Putamen (tissue), 1 donor: ENCODE measurements at regions not wholly inside any gene's neighbourhood (a gene's known extent, or its start where the extent isn't known, plus 50 kb on each side); places are given as distances from the start of the nearest gene placed in this dataset.
"Not testable (repeated sequence)": the region's sequence is repeated elsewhere in the genome, so short reads cannot be mapped to it uniquely, and the experiment has no call there.

Source experiments
- DNase-seq: peaks from one replicate; pipeline ENCODE4 v3.0.0-alpha.2; 2016; ENCODE audit warnings: low spot score

DNA sequence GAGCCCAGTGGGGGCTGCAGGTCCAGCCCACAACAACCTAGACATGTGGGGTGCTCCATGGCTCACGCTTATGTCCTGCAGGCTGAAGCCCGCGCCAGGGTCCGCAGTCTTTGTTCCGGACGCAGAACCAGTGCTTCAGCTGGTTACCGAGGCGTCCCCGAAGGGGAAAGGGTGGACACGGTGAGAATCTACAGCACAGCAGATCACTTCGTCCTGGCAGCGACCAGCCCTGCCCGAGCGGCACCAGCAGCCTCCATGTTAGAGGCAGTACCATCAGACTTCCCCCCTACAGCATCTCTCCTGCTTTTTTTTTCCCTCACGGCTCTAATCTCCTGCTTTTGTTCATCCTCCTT, 1736.4 kb downstream of the TP53TG3F start:
- no peak for DNase-seq

DNA sequence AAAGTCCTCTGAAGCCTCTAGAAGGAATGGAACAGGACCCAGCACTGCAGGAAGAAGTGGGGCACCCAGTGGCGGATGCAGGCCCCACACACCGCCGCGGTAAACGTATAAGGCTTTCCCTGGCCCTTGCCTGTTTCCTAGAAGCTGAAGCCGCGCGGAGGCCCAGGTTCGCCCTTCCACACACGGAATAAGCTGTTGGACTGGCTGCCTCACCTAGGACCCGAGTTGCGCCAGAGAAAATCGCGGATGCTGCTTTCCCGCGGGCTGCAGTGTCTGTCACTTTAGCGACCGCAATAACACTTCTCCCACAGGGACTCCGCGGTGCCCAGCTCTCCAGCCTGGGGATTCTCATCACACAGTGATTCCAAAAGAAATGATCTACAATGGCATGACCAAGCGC, 1736.9 kb downstream of the TP53TG3F start:
- no peak for DNase-seq

DNA sequence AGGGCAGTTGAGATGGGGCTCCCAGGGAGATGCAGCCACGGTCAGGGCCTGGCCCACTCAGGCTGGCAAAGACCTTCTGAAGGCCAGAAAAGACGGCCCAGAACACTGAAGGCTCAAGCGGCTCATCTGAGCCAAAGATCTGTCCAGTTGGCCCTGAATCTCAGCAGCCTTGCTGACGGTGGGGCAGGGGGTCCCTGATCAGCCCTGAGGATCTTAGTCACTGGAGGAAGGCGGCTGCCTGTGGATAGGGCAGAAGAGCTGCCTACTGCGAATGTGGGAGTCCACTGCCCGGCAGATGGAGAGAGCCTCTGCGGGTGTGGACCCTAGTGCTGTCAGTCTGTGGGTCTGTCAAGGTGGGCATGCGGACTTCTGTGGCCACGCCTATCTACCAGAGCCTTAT, 1738.2 kb downstream of the TP53TG3F start:
- DNase-seq: no peak

DNA sequence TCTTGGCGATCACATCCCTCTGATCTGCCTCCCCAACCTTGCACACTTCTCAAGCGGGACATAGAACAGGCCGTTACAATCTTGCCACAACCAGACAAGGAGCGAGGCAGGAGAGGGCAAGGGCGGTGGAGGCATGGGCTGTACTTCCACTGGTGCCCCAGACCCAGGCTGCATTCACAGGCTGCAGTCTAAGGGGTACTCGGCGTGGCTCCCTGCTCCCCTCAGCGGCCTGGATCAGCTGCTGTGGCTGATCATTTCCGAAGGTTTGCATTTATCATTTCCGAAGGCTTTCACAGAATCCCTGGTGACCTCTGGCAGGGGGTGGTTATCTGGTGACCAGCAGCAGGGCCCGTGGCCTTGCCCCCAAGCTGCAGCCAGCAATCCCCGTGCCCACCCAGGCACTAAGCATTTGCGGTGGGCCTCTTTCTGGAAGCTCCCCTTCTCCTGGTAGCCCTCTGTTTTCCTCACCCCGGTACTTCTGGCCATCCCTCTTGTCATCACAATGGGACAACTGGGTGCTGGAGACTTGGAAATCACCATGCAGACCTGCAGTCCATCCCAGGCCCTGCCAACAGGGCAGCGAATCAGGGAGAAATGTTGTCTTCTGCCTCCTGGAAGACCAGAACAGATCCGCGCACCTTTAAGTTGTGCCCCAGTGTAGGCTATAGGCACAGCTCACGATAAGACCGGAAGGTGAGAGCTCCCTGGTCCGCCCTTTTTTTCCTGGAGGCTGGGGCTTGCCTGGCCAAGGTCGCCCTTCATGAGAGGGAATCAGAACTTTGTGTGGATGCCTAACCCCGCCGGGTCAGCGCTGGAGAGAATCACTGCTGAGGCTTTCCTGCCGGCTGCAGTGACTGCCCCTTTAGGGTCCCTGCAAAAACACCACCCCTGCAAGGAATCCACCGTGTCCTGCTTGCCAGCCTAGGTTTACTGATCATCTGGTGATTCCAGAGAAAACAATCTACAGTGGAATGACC, 1739.1 kb downstream of the TP53TG3F start:
- no peak for DNase-seq

DNA sequence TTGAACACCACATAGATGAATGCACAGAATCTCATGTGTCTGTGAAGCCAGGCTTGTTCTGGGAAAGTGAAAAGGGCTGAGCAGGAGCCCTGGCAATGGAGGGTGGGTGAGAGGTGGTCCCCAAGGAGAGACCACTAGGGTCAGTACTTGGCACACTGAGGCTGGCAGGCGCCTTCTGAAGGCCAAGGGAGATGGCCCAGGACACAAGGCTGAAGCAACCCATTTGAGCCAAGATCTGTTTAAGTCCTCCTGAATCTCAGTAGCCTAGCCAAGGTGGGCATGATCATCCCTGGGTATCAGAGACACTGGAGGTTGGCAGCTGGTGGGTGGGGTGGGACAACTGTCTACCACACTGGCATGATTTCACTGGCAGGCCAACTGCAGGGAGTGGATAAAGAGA, 1741.2 kb downstream of the TP53TG3F start:
- DNase-seq: no peak

DNA sequence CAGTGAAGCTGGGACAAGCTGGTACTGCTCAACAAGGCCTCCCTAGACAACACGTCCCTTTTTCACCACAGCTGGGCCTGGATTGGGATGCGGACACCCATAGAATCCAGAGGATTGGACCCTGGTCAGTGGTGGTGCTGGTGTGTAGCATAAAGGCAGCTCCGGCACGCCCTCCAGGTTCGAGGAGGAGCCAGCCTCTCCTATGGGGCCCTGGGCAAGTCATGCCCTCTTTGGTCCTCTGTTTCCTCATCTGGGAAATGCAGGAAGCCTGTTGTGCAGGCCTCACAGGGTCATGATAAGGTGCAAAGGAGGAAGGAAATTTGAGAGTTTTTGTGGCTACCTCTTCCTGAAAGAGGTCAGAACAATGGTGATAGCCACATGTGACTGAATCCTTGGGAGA, 1741.7 kb downstream of the TP53TG3F start:
- no peak for DNase-seq

DNA sequence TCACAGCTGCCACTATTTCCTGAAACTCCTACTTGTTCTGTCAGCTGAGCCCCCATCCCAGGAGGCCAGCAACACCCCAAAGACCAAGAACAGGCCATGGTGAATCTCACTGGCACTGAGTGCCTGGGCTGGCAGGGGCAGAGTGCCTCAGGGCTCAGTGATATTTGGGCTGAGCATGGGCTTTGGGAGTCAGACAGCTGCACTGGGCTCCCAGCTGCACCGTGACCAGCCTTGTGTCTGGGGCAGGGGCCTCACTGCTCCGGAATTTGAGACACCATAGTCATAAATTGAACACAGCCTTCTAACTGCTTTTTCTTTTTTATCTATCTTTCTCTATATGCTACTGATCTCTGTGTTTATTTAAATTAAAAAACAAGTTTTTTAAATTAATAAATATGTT, 1744.2 kb downstream of the TP53TG3F start:
- no peak for DNase-seq

DNA sequence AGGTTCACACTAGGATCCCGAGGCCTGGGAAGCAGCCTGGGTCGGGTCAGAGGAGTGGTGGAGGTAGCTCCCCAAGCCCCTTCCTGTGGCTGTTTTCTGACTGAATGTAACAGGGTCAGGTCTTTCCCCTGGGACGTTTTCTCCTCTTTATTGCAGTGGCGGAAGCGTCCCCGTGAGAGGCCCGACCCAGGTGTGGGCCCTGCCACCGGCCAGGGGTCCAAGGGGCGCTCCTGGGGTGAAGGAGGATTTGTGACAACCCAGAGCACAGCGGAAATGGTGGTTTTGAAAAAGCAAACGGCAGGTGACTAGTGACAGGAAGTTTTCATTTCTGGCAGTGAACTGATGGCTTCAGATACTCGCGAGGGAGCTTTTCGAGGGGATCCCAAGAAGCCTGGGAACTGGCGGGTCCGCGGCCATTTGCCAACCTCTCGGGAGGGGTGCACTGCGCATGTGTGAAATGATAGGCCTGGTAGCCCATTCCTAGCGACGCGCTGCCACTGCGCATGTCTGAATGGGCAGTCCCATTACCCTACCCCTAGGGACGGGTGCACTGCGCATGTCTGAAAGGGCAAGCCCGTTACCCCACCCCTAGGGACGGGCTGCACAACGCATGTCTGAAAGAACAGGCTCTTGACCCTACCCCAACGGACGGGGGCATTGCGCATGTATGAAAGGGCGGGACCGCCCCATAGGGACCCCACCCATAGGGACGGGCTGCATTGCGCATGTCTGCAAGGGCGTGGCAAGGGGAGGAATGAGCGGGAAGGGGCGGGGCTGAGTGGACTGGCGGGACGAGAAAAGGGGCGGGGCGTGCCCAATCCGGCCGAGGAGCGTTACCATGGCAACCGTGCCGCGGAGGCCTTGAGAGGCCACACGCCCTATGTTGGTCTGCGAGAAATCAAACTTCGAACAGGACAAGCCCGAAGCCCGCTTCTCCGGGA, 1747.9 kb downstream of the TP53TG3F start:
- DNase-seq: no peak

DNA sequence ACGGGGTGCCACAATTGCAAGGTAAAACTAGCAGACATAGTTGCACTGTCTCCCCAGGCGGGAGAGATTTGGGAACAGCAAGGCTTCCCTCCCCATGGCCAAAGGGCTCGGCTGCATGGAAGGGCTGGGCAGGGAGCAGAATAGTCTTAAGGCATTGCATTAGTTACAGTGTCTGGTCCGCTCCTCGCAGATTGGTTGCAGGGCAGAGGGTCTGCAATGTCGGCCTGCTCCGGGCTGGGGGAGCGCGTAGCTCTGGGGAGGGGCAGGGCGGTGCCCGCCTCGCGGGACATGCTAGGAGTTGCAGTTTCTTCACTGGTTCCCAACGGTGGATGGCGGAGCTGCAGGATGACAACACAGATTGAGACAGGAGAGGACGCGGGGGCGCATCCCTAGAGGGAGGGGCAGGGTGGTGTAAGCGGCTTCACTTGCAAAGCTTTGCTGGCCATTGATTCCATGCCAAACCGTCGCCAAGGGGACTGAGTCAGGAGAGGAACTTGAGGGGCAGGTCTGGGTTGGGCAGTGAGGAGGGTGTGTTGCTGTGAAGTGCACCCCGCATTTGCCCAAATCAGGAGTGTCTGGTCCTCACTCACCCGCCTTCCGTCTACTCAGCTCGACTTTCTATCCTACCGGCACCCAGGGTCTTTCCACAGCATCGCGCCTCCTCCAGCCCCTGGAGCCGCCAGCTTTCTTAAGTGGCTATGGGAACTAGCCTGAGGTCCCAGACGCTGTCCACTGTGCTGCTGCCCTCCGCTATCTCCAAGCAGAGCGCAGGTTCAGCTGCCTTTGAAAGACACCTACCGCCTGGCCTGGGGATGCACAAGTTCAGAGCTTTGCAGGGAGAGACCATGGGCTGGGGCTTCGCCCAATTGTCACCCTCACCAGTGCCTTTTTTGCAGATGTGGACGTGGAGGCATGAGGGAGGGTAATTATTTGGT, 1748.9 kb downstream of the TP53TG3F start:
- DNase-seq: no peak

DNA sequence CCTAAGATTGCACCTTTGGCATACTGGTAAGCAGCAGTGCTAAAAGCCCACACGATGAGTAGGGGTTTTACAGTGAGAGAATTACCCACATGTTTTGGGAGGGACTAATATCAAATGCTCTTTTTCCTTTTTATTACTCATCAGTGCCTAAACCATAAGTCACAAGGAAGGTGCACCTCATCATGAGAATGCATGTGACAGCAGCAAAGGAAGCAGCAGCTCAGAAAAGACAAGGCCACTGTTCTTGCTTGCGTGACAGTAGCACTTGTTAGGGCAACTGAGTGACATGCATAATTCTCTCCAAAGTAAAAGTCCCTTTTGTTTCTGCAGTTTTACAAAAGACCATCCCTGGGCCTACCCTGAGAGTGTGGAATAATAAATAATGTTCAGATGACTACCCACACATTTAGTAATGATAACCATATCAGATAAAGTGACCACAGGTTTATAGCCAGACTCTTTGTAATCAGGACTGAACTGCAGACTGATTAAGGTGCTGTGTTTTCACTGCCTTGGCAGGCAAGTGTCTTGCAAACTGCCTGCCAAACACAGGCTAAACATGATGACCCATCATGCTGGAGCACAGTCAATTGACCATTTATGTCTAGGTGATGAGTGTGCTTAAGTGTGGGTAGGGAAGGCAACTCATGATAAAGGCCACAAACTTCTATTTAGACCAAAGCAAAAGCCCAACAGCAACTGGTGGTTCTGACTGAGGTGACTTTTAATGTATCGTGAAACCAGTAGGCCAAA, 1751.4 kb downstream of the TP53TG3F start:
- DNase-seq: no peak

DNA sequence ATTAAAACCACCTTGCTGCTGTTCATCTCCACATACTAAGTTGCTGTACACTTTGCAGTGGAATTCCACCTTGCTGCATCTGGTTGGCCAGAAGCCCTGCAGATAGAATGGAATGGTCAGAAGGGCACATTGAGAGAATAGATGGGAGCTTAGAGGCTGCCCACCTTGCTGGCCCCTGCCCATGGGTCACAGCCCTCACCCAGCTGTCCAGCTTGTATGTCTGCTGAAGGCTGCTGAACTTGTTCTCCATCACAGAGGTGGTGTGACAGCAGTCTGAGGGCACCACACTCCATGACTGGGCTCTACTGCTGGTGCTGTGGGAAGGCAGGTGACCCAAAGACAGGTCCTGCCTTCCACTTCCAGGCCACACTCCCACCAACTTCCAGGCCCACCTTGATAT, 1755.4 kb downstream of the TP53TG3F start:
- DNase-seq: no peak

DNA sequence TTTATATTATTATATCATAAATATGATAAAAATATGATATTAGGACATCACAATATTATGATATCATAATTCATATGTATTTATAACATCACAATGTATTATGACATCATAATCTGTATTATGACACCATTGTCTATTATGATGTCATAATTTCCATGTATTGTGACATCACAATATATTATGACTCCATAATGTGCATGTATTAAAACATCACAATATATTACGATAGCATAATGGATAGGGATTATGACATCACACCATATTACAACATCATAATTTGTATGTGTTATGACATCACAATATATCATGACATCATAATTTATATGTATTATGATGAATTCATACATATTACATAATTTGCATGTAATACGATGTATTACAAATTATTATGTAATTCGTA, 1755.9 kb downstream of the TP53TG3F start:
- DNase-seq: no peak

DNA sequence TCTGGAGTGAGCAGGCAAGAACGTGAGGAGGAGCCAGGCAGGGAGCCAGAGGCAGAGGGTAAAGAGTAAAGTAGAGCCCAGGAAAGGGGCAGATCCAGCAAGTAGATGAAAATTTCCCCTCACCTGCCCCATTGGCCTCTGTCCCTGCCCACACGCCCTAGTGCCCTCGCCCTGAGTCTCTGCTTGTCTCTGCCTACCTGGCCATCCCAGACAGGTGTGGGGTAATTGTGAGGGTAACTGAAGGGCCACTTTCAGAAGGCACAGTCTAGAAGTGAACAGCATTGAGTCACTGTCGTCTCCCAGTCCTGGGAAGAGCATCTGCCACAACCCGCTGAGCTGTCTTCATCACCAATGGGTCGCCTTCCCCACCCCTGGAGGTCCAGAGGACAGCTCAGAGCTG, 1756.8 kb downstream of the TP53TG3F start:
- DNase-seq: not testable (repeated sequence)

DNA sequence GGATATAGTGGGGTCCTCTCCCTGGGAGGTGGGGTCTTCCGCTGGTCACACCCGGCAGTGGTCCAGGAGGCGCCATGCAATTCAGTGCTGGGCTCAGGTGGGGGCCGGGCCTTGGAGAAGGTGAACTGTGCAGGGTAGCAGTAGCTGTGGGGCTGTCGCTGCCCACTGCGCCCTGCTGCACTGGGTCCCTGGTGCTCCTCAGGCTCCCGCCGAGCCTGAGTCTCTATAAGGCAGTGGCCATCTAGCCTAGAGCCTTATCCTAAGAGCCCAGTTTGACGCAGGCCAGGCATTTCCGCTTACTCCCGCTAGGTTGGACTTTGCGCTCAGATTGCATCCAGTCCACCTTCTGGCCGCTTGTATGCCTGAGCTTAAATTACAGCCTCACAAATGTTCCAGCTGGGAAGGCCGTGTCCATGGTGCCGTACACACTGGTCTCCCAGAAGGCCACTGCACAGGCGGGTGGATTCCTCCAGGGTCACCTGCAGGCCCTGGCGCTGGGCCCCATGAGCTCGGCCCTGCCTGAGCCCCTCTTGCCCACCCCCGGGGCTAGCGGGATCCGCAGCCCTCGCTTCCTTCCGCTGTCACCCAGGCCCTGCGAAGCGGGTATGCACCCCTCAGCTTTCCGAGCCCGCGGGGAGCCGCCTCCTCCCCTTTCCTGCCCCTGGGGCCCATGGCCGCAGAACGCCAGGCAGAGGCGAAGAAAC, 1762.2 kb downstream of the TP53TG3F start:
- DNase-seq: no peak

DNA sequence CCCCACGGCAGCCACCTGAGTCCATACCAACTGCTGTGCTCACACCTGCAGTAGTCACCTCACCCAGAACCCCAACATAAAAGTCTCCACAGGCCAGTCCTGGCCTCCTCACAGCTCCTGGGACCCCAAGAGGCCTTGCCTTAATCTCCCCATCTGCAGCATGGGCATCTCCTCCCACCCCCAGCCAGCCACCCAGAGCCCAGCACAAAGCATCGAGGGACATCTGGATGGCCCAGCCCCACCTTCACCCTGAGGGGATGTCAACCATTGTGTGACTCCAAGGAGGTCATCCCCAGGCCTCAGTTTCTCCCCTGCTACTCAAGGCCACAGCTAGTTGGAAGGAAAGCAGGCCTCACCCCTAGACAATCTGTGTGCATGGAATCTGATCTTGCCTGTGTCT, 1775.3 kb downstream of the TP53TG3F start:
- no peak for DNase-seq

DNA sequence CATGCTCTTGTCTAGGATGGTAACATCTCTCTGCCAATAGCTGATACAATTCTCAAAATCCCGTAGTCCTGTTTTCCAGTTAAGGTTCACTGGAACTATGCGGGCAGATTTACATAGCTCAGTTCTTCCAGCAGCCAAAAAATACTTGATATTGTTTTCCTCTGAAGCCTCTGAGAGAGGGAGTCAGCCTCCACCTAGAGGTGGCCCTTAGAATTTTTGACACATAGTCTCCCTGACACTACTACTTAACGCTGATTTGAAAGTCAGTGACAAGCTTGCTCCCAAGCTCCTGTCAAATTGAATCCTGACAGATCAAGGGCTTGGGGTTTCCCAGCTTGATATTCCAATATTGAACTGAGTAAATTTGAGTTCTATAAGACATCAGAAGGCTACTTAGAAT, 1780.1 kb downstream of the TP53TG3F start:
- no peak for DNase-seq

DNA sequence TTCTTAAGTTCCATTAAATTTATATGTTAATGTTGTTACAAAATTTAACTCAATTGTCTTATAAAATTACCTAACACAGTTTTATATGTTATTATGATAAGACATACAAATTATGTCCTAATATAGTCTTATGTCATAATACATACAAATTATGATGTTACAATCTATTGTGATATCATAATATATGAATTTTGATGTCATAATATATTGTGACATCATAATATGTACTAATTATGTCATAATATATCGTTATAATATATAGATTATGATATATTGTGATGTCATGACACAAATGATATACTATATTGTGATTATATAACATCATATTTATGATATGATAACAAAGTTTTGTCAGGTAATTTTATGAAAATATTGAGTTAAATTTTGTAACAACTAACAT, 1789.6 kb downstream of the TP53TG3F start:
- DNase-seq: no peak

DNA sequence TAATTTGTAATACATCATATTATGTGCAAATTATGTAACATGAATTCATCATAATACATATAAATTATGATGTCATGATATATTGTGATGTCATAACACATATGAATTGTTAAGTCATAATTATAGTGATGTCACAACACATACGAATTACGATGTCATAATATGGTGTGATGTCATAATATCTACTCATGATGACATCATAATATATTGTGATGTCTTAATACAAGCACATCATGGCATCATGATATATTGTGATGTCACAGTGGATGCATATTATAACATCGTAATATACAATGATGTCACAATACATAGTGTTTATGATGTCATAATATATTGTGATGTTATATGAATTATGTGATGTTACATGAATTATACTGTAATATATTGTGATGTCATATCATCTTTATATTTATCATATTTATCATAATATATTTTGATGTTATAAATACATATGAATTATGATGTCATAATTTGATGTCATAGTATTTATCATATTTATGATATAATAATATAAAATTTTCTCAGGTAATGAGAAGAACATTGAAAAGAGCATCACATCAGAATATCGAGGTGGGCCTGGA, 1793.0 kb downstream of the TP53TG3F start:
- no peak for DNase-seq

DNA sequence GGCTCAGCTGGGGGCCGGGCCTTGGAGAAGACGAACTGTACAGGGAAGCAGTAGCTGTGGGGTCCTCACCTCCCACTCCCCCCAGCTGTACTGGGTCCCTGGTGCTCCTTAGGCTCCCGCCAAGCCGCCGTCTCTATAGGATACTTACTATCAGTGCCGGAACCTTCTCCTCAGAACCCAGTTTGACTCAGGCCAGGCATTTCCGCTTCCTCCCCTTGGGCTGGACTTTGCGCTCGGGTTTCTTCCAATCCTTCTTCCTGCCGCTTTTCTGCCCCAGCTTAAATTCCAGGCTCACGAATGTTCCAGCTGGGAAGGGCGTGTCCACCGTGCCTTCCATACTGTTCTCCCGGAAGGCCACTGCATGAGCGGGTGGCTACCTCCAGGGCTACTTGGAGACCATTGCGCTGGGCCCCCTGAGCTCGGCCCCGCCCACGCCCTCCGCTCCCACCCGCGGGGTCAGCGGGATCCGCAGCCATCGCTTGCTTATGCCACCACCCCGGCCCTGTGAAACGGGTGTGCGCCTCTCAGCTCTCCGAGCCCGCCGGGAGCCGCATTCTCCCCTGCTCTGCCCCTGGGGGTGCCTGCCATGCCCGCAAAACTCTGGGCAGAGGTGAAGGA, 1795.9 kb downstream of the TP53TG3F start:
- no peak for DNase-seq

DNA sequence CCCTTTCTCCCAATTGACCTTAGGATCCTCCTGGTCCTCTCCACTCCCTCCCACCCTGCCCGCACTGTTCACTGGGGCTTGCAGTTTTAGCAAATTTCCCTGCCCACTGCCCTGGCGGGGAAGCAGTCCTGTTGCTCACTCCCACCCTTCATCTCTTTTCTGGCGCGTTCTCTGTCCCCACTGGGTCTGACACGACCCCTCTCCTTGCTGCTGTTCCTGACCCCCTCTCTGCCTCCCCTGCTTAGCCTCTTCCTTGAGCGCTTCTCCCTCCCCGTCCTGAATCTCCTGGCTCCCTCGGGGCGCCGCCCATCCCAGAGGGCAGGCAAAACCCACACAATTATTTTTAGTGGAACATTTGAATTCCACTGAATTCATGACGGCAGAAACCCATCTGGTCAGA, 1796.4 kb downstream of the TP53TG3F start:
- no peak for DNase-seq
